Activated T-helper 1 cell treated with anti-CD3 and anti-CD28 coated beads, Interleukin-12 subunit alpha, Interleukin-12 subunit beta, Interleukin-2, Interleukin-4 antibody, amounts not matched to agents 30 ng/mL and 10 ng/mL and 1 ng/mL, durations not matched to agents 14 hours and 24 hours and 36 hours (primary cell): ENCODE measurements at regions not wholly inside any gene's neighbourhood (a gene's known extent, or its start where the extent isn't known, plus 50 kb on each side); places are given as distances from the start of the nearest gene placed in this dataset.
"Not testable (repeated sequence)": the region's sequence is repeated elsewhere in the genome, so short reads cannot be mapped to it uniquely, and the experiment has no call there.

Experiments used
- DNase-seq: peaks from one replicate; pipeline ENCODE4 v3.0.0; 2021; ENCODE audit warnings: low spot score
- H3K27ac Mint-ChIP-seq: one replicate; pipeline ENCODE4 v1.8.0; 2021; ENCODE audit warnings: mild to moderate bottlenecking, mixed read lengths
- H3K27me3 Mint-ChIP-seq: one replicate; pipeline ENCODE4 v1.8.0; 2022; ENCODE audit warnings: mild to moderate bottlenecking, moderate library complexity, mixed read lengths; ENCODE audit not compliant: insufficient read depth
- H3K36me3 Mint-ChIP-seq: one replicate; pipeline ENCODE4 v1.8.0; 2021; ENCODE audit warnings: low read depth, mixed read lengths
- H3K4me1 Mint-ChIP-seq: one replicate; pipeline ENCODE4 v1.8.0; 2021; ENCODE audit warnings: low read depth, mixed read lengths
- H3K4me3 Mint-ChIP-seq: one replicate; pipeline ENCODE4 v1.8.0; 2021; ENCODE audit warnings: mild to moderate bottlenecking, moderate library complexity, mixed read lengths
- H3K9me3 Mint-ChIP-seq: one replicate; pipeline ENCODE4 v1.8.0; 2021; ENCODE audit warnings: mixed read lengths
- intact Hi-C: fragments of 100-400 bp; cut with micrococcal nuclease; formaldehyde crosslinking; loops from one replicate; pipeline ENCODE4 v1.15.1; 2024

GRCh38 chr4:179151770-179152169 is 1709.5 kb upstream of the AGA start:
- Mint-ChIP-seq H3K4me1 (no peaks in the 10 kb centered on the region), H3K9me3 (no peaks in the 10 kb centered on the region), H3K4me3 (no peak overlapping the region), H3K36me3 (no peaks in the 10 kb centered on the region), H3K27me3 (no peaks in the 10 kb centered on the region), H3K27ac (no peak overlapping the region)
- no peak for DNase-seq
- intact Hi-C loops, result no loop called here

GRCh38 chr4:179163147-179163546 is 1720.9 kb upstream of the AGA start:
- intact Hi-C loops, result no loop called here
- H3K9me3 Mint-ChIP-seq, result peaks cover 19% of the 10 kb centered on the region
- H3K27ac Mint-ChIP-seq, result no peak overlapping the region
- no peak overlapping the region for H3K4me3 Mint-ChIP-seq
- no peak for DNase-seq
- no peaks in the 10 kb centered on the region for H3K27me3 Mint-ChIP-seq
- H3K36me3 Mint-ChIP-seq, result no peaks in the 10 kb centered on the region
- no peaks in the 10 kb centered on the region for H3K4me1 Mint-ChIP-seq

- DNase-seq, result no peak
- Mint-ChIP-seq H3K27me3 (no peaks in the 10 kb centered on the region), H3K27ac (no peak overlapping the region), H3K9me3 (peaks cover 23% of the 10 kb centered on the region), H3K36me3 (no peaks in the 10 kb centered on the region), H3K4me1 (no peaks in the 10 kb centered on the region), H3K4me3 (no peak overlapping the region)
- intact Hi-C loops, result no loop called here
These were observed 1722.2 kb upstream of the AGA start for GRCh38 chr4:179164267-179164999.

- no peaks in the 10 kb centered on the region for H3K36me3 Mint-ChIP-seq
- H3K9me3 Mint-ChIP-seq, result peaks cover 23% of the 10 kb centered on the region
- no peaks in the 10 kb centered on the region for H3K27me3 Mint-ChIP-seq
- H3K4me3 Mint-ChIP-seq, result no peak overlapping the region
- no peak overlapping the region for H3K27ac Mint-ChIP-seq
- no peak for DNase-seq
- intact Hi-C loops, result no loop called here
- H3K4me1 Mint-ChIP-seq, result no peaks in the 10 kb centered on the region
These were observed 1722.9 kb upstream of the AGA start for GRCh38 chr4:179165000-179165738.

- H3K4me1 Mint-ChIP-seq, result no peaks in the 10 kb centered on the region
These were observed 1723.6 kb upstream of the AGA start for GRCh38 chr4:179165862-179166261.

GRCh38 chr4:179170308-179170707 is 1728.1 kb upstream of the AGA start:
- intact Hi-C loops, DNase-seq, H3K27me3 Mint-ChIP-seq, H3K4me3 Mint-ChIP-seq, H3K27ac Mint-ChIP-seq, H3K36me3 Mint-ChIP-seq, H3K4me1 Mint-ChIP-seq: not testable (repeated sequence)
- peaks cover 23% of the 10 kb centered on the region for H3K9me3 Mint-ChIP-seq

More at GRCh38 chr4:179165862-179166261, 1723.6 kb upstream of the AGA start:
- Mint-ChIP-seq H3K36me3 (no peaks in the 10 kb centered on the region), H3K27me3 (no peaks in the 10 kb centered on the region), H3K27ac (no peak overlapping the region), H3K4me3 (no peak overlapping the region), H3K9me3 (peaks cover 23% of the 10 kb centered on the region)
- DNase-seq, result no peak
- intact Hi-C loops, result no loop called here

- no peak overlapping the region for H3K27ac Mint-ChIP-seq
- H3K4me1 Mint-ChIP-seq, result no peaks in the 10 kb centered on the region
- H3K36me3 Mint-ChIP-seq, result no peaks in the 10 kb centered on the region
- DNase-seq, result no peak
- no peaks in the 10 kb centered on the region for H3K9me3 Mint-ChIP-seq
- intact Hi-C loops, result no loop called here
- H3K4me3 Mint-ChIP-seq, result no peak overlapping the region
- no peaks in the 10 kb centered on the region for H3K27me3 Mint-ChIP-seq
These were observed 1740.5 kb upstream of the AGA start for GRCh38 chr4:179182741-179183140.

GRCh38 chr4:179195887-179196286 is 1753.7 kb upstream of the AGA start:
- H3K27ac Mint-ChIP-seq, result no peak overlapping the region
- DNase-seq, result no peak
- no peak overlapping the region for H3K4me3 Mint-ChIP-seq
- H3K4me1 Mint-ChIP-seq, result no peaks in the 10 kb centered on the region
- H3K36me3 Mint-ChIP-seq, result no peaks in the 10 kb centered on the region
- peaks cover 9% of the 10 kb centered on the region for H3K9me3 Mint-ChIP-seq
- no peaks in the 10 kb centered on the region for H3K27me3 Mint-ChIP-seq
- intact Hi-C loops, result no loop called here

- DNase-seq, result no peak
- Mint-ChIP-seq H3K4me3 (no peak overlapping the region), H3K27me3 (no peaks in the 10 kb centered on the region), H3K36me3 (no peaks in the 10 kb centered on the region), H3K4me1 (no peaks in the 10 kb centered on the region), H3K9me3 (peaks cover 9% of the 10 kb centered on the region), H3K27ac (no peak overlapping the region)
- intact Hi-C loops, result no loop called here
These were observed 1754.3 kb upstream of the AGA start for GRCh38 chr4:179196511-179196910.

- DNase-seq, result no peak
- Mint-ChIP-seq H3K9me3 (peaks cover 4% of the 10 kb centered on the region), H3K4me1 (no peaks in the 10 kb centered on the region), H3K27ac (no peak overlapping the region), H3K27me3 (no peaks in the 10 kb centered on the region), H3K4me3 (no peak overlapping the region), H3K36me3 (no peaks in the 10 kb centered on the region)
- intact Hi-C loops, result no loop called here
These were observed 1758.4 kb upstream of the AGA start for GRCh38 chr4:179200681-179201080.

GRCh38 chr4:179225594-179225993 is 1783.4 kb upstream of the AGA start:
- DNase-seq, result no peak
- Mint-ChIP-seq H3K9me3 (peaks cover 22% of the 10 kb centered on the region), H3K4me1 (no peaks in the 10 kb centered on the region), H3K27ac (no peak overlapping the region), H3K36me3 (no peaks in the 10 kb centered on the region), H3K27me3 (no peaks in the 10 kb centered on the region), H3K4me3 (no peak overlapping the region)
- intact Hi-C loops, result no loop called here

- intact Hi-C loops, result no loop called here
- H3K36me3 Mint-ChIP-seq, result no peaks in the 10 kb centered on the region
- no peak overlapping the region for H3K27ac Mint-ChIP-seq
- DNase-seq, result no peak
- H3K9me3 Mint-ChIP-seq, result no peaks in the 10 kb centered on the region
- H3K27me3 Mint-ChIP-seq, result no peaks in the 10 kb centered on the region
- H3K4me1 Mint-ChIP-seq, result no peaks in the 10 kb centered on the region
- H3K4me3 Mint-ChIP-seq, result no peak overlapping the region
These were observed 1806.6 kb upstream of the AGA start for GRCh38 chr4:179248821-179249220.

GRCh38 chr4:179268791-179269190 is 1826.6 kb upstream of the AGA start:
- Mint-ChIP-seq H3K4me1 (no peaks in the 10 kb centered on the region), H3K27me3 (no peaks in the 10 kb centered on the region), H3K36me3 (no peaks in the 10 kb centered on the region), H3K9me3 (peaks cover 5% of the 10 kb centered on the region), H3K4me3 (no peak overlapping the region), H3K27ac (no peak overlapping the region)
- intact Hi-C loops, result no loop called here
- DNase-seq, result no peak
